ENCODE measurements at regions not wholly inside any gene's neighbourhood (a gene's known extent, or its start where the extent isn't known, plus 50 kb on each side); places are given as distances from the start of the nearest gene placed in this dataset.
"Not testable (repeated sequence)": the region's sequence is repeated elsewhere in the genome, so short reads cannot be mapped to it uniquely, and the experiment has no call there.

- Histone ChIP-seq H3K27me3 (ENCODE audit: control insufficient read depth in 5 of 5, insufficient read depth in 4 of 5, low read length in 5 of 5) (no peaks in the 10 kb centered on the region), H3K9ac (ENCODE audit: low read length in 5 of 5) (no peak overlapping the region), H3K4me1 (ENCODE audit: control insufficient read depth in 5 of 5, insufficient read depth in 5 of 5, low read length in 5 of 5) (peaks cover 0 to 24% (median 20%) of the 10 kb centered on the region in 5 donors), H3K4me3 (ENCODE audit: low read depth in 1 of 5, low read length in 5 of 5) (peak overlapping the region in 4 of 5 donors; percentile 20 to 31 (median 24)), H3K9me3 (ENCODE audit: control insufficient read depth in 5 of 5, low read length in 5 of 5) (no peaks in the 10 kb centered on the region), H3K36me3 (ENCODE audit: control insufficient read depth in 5 of 5, insufficient read depth in 5 of 5, low read length in 5 of 5) (no peaks in the 10 kb centered on the region), H3K27ac (ENCODE audit: low read depth, low read length) (no peak overlapping the region)
Measured at GRCh38 chr12:77229640-77230442, 164.5 kb upstream of the E2F7 start.

GRCh38 chr12:77228376-77228775 is 163.0 kb upstream of the E2F7 start:
- no peaks in the 10 kb centered on the region for H3K27me3 ChIP-seq (ENCODE audit: control insufficient read depth in 5 of 5, insufficient read depth in 4 of 5, low read length in 5 of 5)
- H3K9me3 ChIP-seq (ENCODE audit: control insufficient read depth in 5 of 5, low read length in 5 of 5) = no peaks in the 10 kb centered on the region
- no peaks in the 10 kb centered on the region for H3K36me3 ChIP-seq (ENCODE audit: control insufficient read depth in 5 of 5, insufficient read depth in 5 of 5, low read length in 5 of 5)
- H3K27ac ChIP-seq (ENCODE audit: low read depth, low read length) = no peak overlapping the region
- no peak overlapping the region for H3K9ac ChIP-seq (ENCODE audit: low read length in 5 of 5)
- H3K4me3 ChIP-seq (ENCODE audit: low read depth in 1 of 5, low read length in 5 of 5) = no peak overlapping the region
- H3K4me1 ChIP-seq (ENCODE audit: control insufficient read depth in 5 of 5, insufficient read depth in 5 of 5, low read length in 5 of 5) = peaks cover 0 to 24% (median 20%) of the 10 kb centered on the region in 5 donors

- Histone ChIP-seq H3K36me3 (ENCODE audit: control insufficient read depth in 5 of 5, insufficient read depth in 5 of 5, low read length in 5 of 5) (no peaks in the 10 kb centered on the region), H3K9me3 (ENCODE audit: control insufficient read depth in 5 of 5, low read length in 5 of 5) (no peaks in the 10 kb centered on the region), H3K4me3 (ENCODE audit: low read depth in 1 of 5, low read length in 5 of 5) (no peak overlapping the region), H3K27ac (ENCODE audit: low read depth, low read length) (no peak overlapping the region), H3K9ac (ENCODE audit: low read length in 5 of 5) (no peak overlapping the region), H3K27me3 (ENCODE audit: control insufficient read depth in 5 of 5, insufficient read depth in 4 of 5, low read length in 5 of 5) (no peaks in the 10 kb centered on the region), H3K4me1 (ENCODE audit: control insufficient read depth in 5 of 5, insufficient read depth in 5 of 5, low read length in 5 of 5) (peaks cover 0 to 15% (median 11%) of the 10 kb centered on the region in 5 donors)
Measured at GRCh38 chr12:77226368-77226767, 161.0 kb upstream of the E2F7 start.

GRCh38 chr12:77225373-77225772 is 160.0 kb upstream of the E2F7 start:
- H3K36me3 ChIP-seq (ENCODE audit: control insufficient read depth in 5 of 5, insufficient read depth in 5 of 5, low read length in 5 of 5) = no peaks in the 10 kb centered on the region
- H3K27ac ChIP-seq (ENCODE audit: low read depth, low read length) = no peak overlapping the region
- no peaks in the 10 kb centered on the region for H3K27me3 ChIP-seq (ENCODE audit: control insufficient read depth in 5 of 5, insufficient read depth in 4 of 5, low read length in 5 of 5)
- no peaks in the 10 kb centered on the region for H3K9me3 ChIP-seq (ENCODE audit: control insufficient read depth in 5 of 5, low read length in 5 of 5)
- H3K4me3 ChIP-seq (ENCODE audit: low read depth in 1 of 5, low read length in 5 of 5) = no peak overlapping the region
- peaks cover 0 to 8% (median 5%) of the 10 kb centered on the region in 5 donors for H3K4me1 ChIP-seq (ENCODE audit: control insufficient read depth in 5 of 5, insufficient read depth in 5 of 5, low read length in 5 of 5)
- no peak overlapping the region for H3K9ac ChIP-seq (ENCODE audit: low read length in 5 of 5)

- Histone ChIP-seq H3K4me3 (ENCODE audit: low read depth in 1 of 5, low read length in 5 of 5) (no peak overlapping the region), H3K9me3 (ENCODE audit: control insufficient read depth in 5 of 5, low read length in 5 of 5) (no peaks in the 10 kb centered on the region), H3K36me3 (ENCODE audit: control insufficient read depth in 5 of 5, insufficient read depth in 5 of 5, low read length in 5 of 5) (no peaks in the 10 kb centered on the region)
Measured at GRCh38 chr12:77224346-77224745, 159.0 kb upstream of the E2F7 start.

GRCh38 chr12:77222336-77222735 is 157.0 kb upstream of the E2F7 start:
- Histone ChIP-seq H3K27ac (ENCODE audit: low read depth, low read length) (no peak overlapping the region), H3K4me1 (ENCODE audit: control insufficient read depth in 5 of 5, insufficient read depth in 5 of 5, low read length in 5 of 5) (no peaks in the 10 kb centered on the region), H3K9ac (ENCODE audit: low read length in 5 of 5) (no peak overlapping the region), H3K36me3 (ENCODE audit: control insufficient read depth in 5 of 5, insufficient read depth in 5 of 5, low read length in 5 of 5) (no peaks in the 10 kb centered on the region), H3K4me3 (ENCODE audit: low read depth in 1 of 5, low read length in 5 of 5) (no peak overlapping the region), H3K9me3 (ENCODE audit: control insufficient read depth in 5 of 5, low read length in 5 of 5) (no peaks in the 10 kb centered on the region), H3K27me3 (ENCODE audit: control insufficient read depth in 5 of 5, insufficient read depth in 4 of 5, low read length in 5 of 5) (no peaks in the 10 kb centered on the region)

More at GRCh38 chr12:77224346-77224745, 159.0 kb upstream of the E2F7 start:
- Histone ChIP-seq H3K4me1 (ENCODE audit: control insufficient read depth in 5 of 5, insufficient read depth in 5 of 5, low read length in 5 of 5) (no peaks in the 10 kb centered on the region), H3K9ac (ENCODE audit: low read length in 5 of 5) (no peak overlapping the region), H3K27me3 (ENCODE audit: control insufficient read depth in 5 of 5, insufficient read depth in 4 of 5, low read length in 5 of 5) (no peaks in the 10 kb centered on the region), H3K27ac (ENCODE audit: low read depth, low read length) (no peak overlapping the region)

GRCh38 chr12:77220586-77220985 is 155.2 kb upstream of the E2F7 start:
- H3K9ac ChIP-seq (ENCODE audit: low read length in 5 of 5) = no peak overlapping the region
- H3K4me3 ChIP-seq (ENCODE audit: low read depth in 1 of 5, low read length in 5 of 5) = no peak overlapping the region
- H3K9me3 ChIP-seq (ENCODE audit: control insufficient read depth in 5 of 5, low read length in 5 of 5) = no peaks in the 10 kb centered on the region

GRCh38 chr12:77218278-77218677 is 152.9 kb upstream of the E2F7 start:
- Histone ChIP-seq H3K9me3 (ENCODE audit: control insufficient read depth in 5 of 5, low read length in 5 of 5) (no peaks in the 10 kb centered on the region), H3K36me3 (ENCODE audit: control insufficient read depth in 5 of 5, insufficient read depth in 5 of 5, low read length in 5 of 5) (no peaks in the 10 kb centered on the region), H3K4me1 (ENCODE audit: control insufficient read depth in 5 of 5, insufficient read depth in 5 of 5, low read length in 5 of 5) (peaks cover 0 to 5% (median 0%) of the 10 kb centered on the region in 5 donors), H3K27me3 (ENCODE audit: control insufficient read depth in 5 of 5, insufficient read depth in 4 of 5, low read length in 5 of 5) (no peaks in the 10 kb centered on the region), H3K27ac (ENCODE audit: low read depth, low read length) (no peak overlapping the region), H3K9ac (ENCODE audit: low read length in 5 of 5) (no peak overlapping the region), H3K4me3 (ENCODE audit: low read depth in 1 of 5, low read length in 5 of 5) (no peak overlapping the region)

More at GRCh38 chr12:77220586-77220985, 155.2 kb upstream of the E2F7 start:
- H3K27ac ChIP-seq (ENCODE audit: low read depth, low read length) = no peak overlapping the region
- H3K27me3 ChIP-seq (ENCODE audit: control insufficient read depth in 5 of 5, insufficient read depth in 4 of 5, low read length in 5 of 5) = no peaks in the 10 kb centered on the region
- H3K36me3 ChIP-seq (ENCODE audit: control insufficient read depth in 5 of 5, insufficient read depth in 5 of 5, low read length in 5 of 5) = no peaks in the 10 kb centered on the region
- H3K4me1 ChIP-seq (ENCODE audit: control insufficient read depth in 5 of 5, insufficient read depth in 5 of 5, low read length in 5 of 5) = no peaks in the 10 kb centered on the region

- H3K9me3 ChIP-seq (ENCODE audit: control insufficient read depth in 5 of 5, low read length in 5 of 5); H3K9ac ChIP-seq (ENCODE audit: low read length in 5 of 5); H3K4me1 ChIP-seq (ENCODE audit: control insufficient read depth in 5 of 5, insufficient read depth in 5 of 5, low read length in 5 of 5); H3K36me3 ChIP-seq (ENCODE audit: control insufficient read depth in 5 of 5, insufficient read depth in 5 of 5, low read length in 5 of 5); H3K27ac ChIP-seq (ENCODE audit: low read depth, low read length); H3K27me3 ChIP-seq (ENCODE audit: control insufficient read depth in 5 of 5, insufficient read depth in 4 of 5, low read length in 5 of 5); H3K4me3 ChIP-seq (ENCODE audit: low read depth in 1 of 5, low read length in 5 of 5): not testable (repeated sequence)
Measured at GRCh38 chr12:77216136-77216535, 150.8 kb upstream of the E2F7 start.

- peaks cover 0 to 10% (median 0%) of the 10 kb centered on the region in 5 donors for H3K4me1 ChIP-seq (ENCODE audit: control insufficient read depth in 5 of 5, insufficient read depth in 5 of 5, low read length in 5 of 5)
- H3K27ac ChIP-seq (ENCODE audit: low read depth, low read length) = no peak overlapping the region
- H3K36me3 ChIP-seq (ENCODE audit: control insufficient read depth in 5 of 5, insufficient read depth in 5 of 5, low read length in 5 of 5) = no peaks in the 10 kb centered on the region
- H3K27me3 ChIP-seq (ENCODE audit: control insufficient read depth in 5 of 5, insufficient read depth in 4 of 5, low read length in 5 of 5) = no peaks in the 10 kb centered on the region
- H3K9me3 ChIP-seq (ENCODE audit: control insufficient read depth in 5 of 5, low read length in 5 of 5) = peaks cover 0 to 6% (median 0%) of the 10 kb centered on the region in 5 donors
- H3K4me3 ChIP-seq (ENCODE audit: low read depth in 1 of 5, low read length in 5 of 5) = no peak overlapping the region
- no peak overlapping the region for H3K9ac ChIP-seq (ENCODE audit: low read length in 5 of 5)
Measured at GRCh38 chr12:77214136-77214535, 148.8 kb upstream of the E2F7 start.
